ENCODE measurements at regions not wholly inside any gene's neighbourhood (a gene's known extent, or its start where the extent isn't known, plus 50 kb on each side); places are given as distances from the start of the nearest gene placed in this dataset.

GRCh38 chr1:213681788-213682340 is 305.9 kb upstream of the PROX1 start:
- Histone ChIP-seq H3K27ac (ENCODE audit: low read depth, low read length) (no peak overlapping the region), H3K27me3 (ENCODE audit: insufficient read depth, low read length) (no peaks in the 10 kb centered on the region), H3K79me2 (ENCODE audit: insufficient read depth, low read length) (no peaks in the 10 kb centered on the region), H4K20me1 (ENCODE audit: insufficient read depth, low read length) (no peaks in the 10 kb centered on the region), H3K4me2 (ENCODE audit: insufficient read depth, low read length) (no peak overlapping the region), H3K4me3 (ENCODE audit: insufficient read depth, low read length) (no peak overlapping the region), H3K4me1 (ENCODE audit: insufficient read depth, low read length) (no peaks in the 10 kb centered on the region), H3K9me3 (ENCODE audit: low read depth, low read length) (no peaks in the 10 kb centered on the region), H3K36me3 (ENCODE audit: insufficient read depth, low read length) (no peaks in the 10 kb centered on the region), H2AFZ (ENCODE audit: low read length) (no peak overlapping the region)
- DNase-seq (ENCODE audit: insufficient read length, low spot score, missing footprints) = no peak
- no peak for TF ChIP-seq CTCF (IDR thresholded peaks at IDR 0.05; ENCODE audit: extremely low read depth, low read depth, low read length)

- Histone ChIP-seq H3K27me3 (ENCODE audit: insufficient read depth, low read length) (no peaks in the 10 kb centered on the region), H3K9me3 (ENCODE audit: low read depth, low read length) (no peaks in the 10 kb centered on the region)
Measured at GRCh38 chr1:213683529-213683928, 304.2 kb upstream of the PROX1 start.

GRCh38 chr1:213684454-213684853 is 303.3 kb upstream of the PROX1 start:
- H3K79me2 ChIP-seq (ENCODE audit: insufficient read depth, low read length) = no peaks in the 10 kb centered on the region
- H4K20me1 ChIP-seq (ENCODE audit: insufficient read depth, low read length) = no peaks in the 10 kb centered on the region

More at GRCh38 chr1:213683529-213683928, 304.2 kb upstream of the PROX1 start:
- Histone ChIP-seq H3K4me1 (ENCODE audit: insufficient read depth, low read length) (no peaks in the 10 kb centered on the region), H3K4me2 (ENCODE audit: insufficient read depth, low read length) (no peak overlapping the region), H3K4me3 (ENCODE audit: insufficient read depth, low read length) (no peak overlapping the region), H3K36me3 (ENCODE audit: insufficient read depth, low read length) (no peaks in the 10 kb centered on the region), H3K27ac (ENCODE audit: low read depth, low read length) (no peak overlapping the region), H4K20me1 (ENCODE audit: insufficient read depth, low read length) (no peaks in the 10 kb centered on the region), H3K79me2 (ENCODE audit: insufficient read depth, low read length) (no peaks in the 10 kb centered on the region), H2AFZ (ENCODE audit: low read length) (no peak overlapping the region)
- no peak for DNase-seq (ENCODE audit: insufficient read length, low spot score, missing footprints)
- TF ChIP-seq CTCF (IDR thresholded peaks at IDR 0.05; ENCODE audit: extremely low read depth, low read depth, low read length) = no peak

More at GRCh38 chr1:213684454-213684853, 303.3 kb upstream of the PROX1 start:
- H3K27ac ChIP-seq (ENCODE audit: low read depth, low read length) = no peak overlapping the region
- no peak overlapping the region for H3K4me2 ChIP-seq (ENCODE audit: insufficient read depth, low read length)
- no peaks in the 10 kb centered on the region for H3K4me1 ChIP-seq (ENCODE audit: insufficient read depth, low read length)
- no peaks in the 10 kb centered on the region for H3K9me3 ChIP-seq (ENCODE audit: low read depth, low read length)
- no peak for DNase-seq (ENCODE audit: insufficient read length, low spot score, missing footprints)
- H3K36me3 ChIP-seq (ENCODE audit: insufficient read depth, low read length) = no peaks in the 10 kb centered on the region
- no peak overlapping the region for H3K4me3 ChIP-seq (ENCODE audit: insufficient read depth, low read length)
- H3K27me3 ChIP-seq (ENCODE audit: insufficient read depth, low read length) = no peaks in the 10 kb centered on the region
- H2AFZ ChIP-seq (ENCODE audit: low read length) = no peak overlapping the region
- TF ChIP-seq CTCF (IDR thresholded peaks at IDR 0.05; ENCODE audit: extremely low read depth, low read depth, low read length) = no peak
